GM19043 (cell line): ENCODE measurements at regions not wholly inside any gene's neighbourhood (a gene's known extent, or its start where the extent isn't known, plus 50 kb on each side); places are given as distances from the start of the nearest gene placed in this dataset.

Experiments used
- ATAC-seq: cut with Tn5 transposase; IDR thresholded peaks from one replicate; pipeline ENCODE4 v1.9.1; 2021; ENCODE audit warnings: low read depth; ENCODE audit not compliant: unreplicated experiment

DNA sequence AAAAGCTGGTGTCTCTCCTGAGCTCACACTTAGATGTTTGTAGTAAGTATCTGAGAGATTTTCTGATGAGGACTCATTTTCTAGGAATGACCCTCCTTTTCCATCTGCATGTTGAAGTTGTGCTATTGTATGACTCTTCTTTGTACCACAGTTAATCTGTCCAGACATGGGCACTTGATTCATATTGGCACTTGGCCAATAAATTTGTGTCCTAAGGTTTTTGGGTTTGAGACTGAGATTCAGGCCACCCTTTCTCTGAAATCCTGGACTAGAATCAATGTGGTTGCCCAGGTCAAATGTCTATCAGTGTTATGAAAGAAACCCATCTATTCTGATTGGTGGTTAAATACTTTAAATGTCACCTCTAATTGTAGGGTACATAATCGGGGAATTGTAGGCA lies 869.0 kb downstream of the SH3BGRL start:
- ATAC-seq, result no peak

DNA sequence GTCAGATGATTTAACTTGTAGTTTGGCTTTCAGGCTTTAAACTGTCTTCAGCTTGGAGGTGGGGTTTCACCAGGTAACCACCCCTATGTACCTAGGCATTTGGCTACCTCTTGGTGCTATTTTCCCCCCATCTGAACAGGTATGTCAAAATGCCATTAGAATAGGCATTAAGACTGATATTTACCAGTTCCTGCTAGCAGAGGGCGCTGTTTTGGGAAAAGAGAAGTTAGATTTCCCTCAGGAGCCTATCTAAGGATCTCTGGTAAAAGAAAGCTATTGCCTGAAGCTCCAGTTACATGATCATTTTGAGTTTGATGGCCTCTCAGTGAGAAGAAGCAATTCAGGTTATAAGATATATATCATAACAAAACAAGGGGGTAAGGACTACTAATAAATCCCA lies 879.1 kb downstream of the SH3BGRL start:
- no peak for ATAC-seq

- no peak for ATAC-seq
Measured at GRCh38 chrX:82087699-82088098, 885.8 kb downstream of the SH3BGRL start.

GRCh38 chrX:82092307-82092706 lies 890.4 kb downstream of the SH3BGRL start:
- ATAC-seq, result no peak

DNA sequence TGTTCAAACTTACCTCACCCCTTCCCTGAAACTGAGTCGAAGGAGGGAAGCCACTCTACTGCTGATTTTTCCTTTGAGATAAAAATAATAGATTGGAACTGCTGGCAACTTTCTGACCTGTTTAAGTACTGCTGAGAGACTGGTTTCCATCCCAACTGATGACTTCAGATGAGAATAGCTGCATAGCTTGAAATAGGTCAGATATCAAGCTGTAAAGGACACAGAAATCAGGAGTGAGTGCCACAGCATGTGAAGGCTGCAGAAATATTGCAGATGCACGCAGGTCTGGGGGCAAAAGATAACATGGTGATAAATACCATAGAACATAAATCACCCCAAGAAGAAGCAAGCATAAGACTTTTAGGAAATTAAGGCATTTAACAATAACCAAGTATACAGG lies 923.2 kb downstream of the SH3BGRL start:
- ATAC-seq, result no peak

GRCh38 chrX:82127228-82128123 lies 925.6 kb downstream of the SH3BGRL start:
- peak; percentile 81 for ATAC-seq

GRCh38 chrX:82134378-82134777 lies 932.5 kb downstream of the SH3BGRL start:
- ATAC-seq, result no peak

GRCh38 chrX:82141942-82142341 lies 940.0 kb downstream of the SH3BGRL start:
- no peak for ATAC-seq

DNA sequence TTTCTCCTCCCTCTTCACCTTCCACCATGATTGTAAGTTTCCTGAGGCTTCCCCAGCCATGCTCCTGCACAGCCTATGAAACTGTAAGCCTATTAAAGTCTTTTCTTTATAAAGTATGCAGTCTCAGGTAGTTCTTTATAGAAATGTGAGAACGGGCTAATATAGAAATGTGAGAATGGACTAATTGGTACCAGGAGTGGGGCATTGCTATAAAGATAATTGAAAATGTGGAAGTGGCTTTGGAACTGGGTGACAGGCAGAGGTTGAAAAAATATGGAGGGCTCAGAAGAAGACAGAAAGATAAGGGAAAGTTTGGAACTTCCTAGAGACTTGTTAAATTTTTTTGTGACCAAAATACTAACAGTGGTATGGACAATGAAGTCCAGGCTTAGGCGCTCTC lies 959.3 kb downstream of the SH3BGRL start:
- no peak for ATAC-seq

- no peak for ATAC-seq
Measured at GRCh38 chrX:82163701-82164100, 961.8 kb downstream of the SH3BGRL start.

DNA sequence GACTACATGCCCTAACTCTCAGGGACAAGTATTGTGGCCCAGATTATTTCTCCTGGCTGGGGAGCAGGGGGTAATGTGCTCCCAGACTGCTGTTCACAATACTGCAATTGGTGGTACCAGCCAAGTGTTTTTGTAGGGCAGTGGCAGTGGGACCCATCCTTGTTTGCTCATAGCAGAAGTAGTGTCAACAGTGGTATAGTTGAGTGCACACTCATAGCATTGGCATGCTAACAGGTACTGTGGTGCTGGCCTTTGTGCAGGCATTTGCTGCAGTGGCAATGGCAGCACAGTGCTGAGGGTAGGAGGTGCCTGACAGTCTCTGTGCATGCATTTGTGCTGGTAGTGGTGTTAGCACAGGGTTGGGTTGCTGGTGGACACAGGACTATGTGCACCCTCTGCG lies 995.0 kb downstream of the SH3BGRL start:
- no peak for ATAC-seq

DNA sequence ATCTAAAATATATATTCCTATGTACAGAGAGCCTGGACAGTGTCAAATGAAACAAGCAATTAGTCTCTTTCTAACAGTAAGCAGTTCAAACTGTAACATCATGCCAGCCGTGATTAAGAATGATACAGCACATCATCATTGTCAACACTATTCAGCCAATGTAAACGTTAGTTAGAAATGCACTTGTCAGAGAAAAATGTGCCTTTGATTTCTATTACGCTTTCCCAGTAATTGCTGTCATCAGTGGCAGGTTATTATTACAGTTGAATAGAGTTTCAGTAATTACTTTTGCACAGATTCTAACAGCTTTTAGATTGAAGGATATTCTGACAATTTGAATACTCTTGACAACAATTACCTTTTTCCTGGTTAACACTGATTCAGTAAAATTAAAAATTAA lies 1007.1 kb downstream of the SH3BGRL start:
- ATAC-seq, result no peak

GRCh38 chrX:82218361-82218760 lies 1016.5 kb downstream of the SH3BGRL start:
- ATAC-seq, result no peak

DNA sequence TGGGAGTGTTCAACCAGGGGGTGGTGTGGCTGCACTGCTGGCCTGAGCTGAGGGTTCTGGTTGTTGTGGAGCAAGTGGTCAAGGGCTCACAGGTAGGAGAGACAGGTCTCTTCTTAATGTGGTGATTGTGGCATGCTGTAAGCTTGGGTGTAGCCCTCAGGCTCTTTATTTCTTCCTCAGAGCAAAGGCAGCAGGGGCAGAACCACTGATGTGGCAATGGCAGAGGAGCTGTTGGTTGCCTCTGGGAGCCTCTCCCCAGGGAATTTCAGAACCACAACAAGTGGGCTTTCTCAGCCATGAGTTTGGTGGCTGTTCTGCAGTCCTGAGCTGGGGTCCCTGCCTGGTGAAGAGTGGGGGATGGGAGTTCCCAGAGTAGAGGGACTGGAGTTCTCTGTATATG lies 1017.2 kb downstream of the SH3BGRL start:
- ATAC-seq, result no peak

DNA sequence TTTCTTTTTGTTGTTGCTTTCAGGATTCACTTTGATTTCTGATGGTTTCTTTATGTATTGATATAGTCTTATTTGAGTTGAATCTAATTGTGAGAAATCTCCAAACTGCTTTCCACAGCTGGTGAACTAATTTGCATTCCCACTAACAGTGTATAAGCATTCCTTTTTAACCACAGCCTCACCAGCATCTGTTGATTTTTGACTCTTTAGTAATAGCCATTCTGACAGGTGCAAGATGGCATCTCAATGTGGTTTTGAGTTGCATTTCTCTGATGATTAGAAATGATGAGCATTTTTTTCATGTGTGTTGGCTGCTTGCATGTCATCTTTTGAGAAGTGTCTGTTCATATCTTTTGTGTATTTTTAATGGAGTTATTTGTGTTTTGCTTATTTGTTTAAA lies 1023.1 kb downstream of the SH3BGRL start:
- no peak for ATAC-seq

DNA sequence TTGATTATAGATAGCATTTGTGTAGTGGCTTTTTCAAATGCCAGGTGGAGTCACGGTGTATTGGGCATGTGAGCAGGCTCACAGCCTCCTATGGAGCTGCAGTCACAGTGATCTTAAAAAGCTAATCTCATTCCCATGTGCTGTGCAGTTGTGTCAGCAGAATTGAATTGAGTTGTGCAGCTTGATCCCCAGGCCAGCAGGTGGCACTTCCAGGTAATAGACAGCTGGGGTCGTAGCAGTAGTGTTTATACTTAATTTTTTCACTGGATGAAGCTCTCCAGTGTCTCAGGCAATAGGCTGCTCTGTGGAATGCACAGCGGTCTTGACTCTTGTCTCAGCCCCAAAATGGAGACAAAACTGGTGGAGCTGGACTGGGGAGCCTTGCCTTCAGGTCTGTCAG lies 1028.1 kb downstream of the SH3BGRL start:
- ATAC-seq, result no peak

- no peak for ATAC-seq
Measured at GRCh38 chrX:82232679-82233078, 1030.8 kb downstream of the SH3BGRL start.

- ATAC-seq, result no peak
Measured at GRCh38 chrX:82237328-82237727, 1035.4 kb downstream of the SH3BGRL start.
